Urothelium cell line (cell line): ENCODE measurements at regions not wholly inside any gene's neighbourhood (a gene's known extent, or its start where the extent isn't known, plus 50 kb on each side); places are given as distances from the start of the nearest gene placed in this dataset.
"Not testable (repeated sequence)": the region's sequence is repeated elsewhere in the genome, so short reads cannot be mapped to it uniquely, and the experiment has no call there.

Source experiments
- DNase-seq: peaks from one replicate; pipeline ENCODE4 v3.0.0; 2011; ENCODE audit warnings: low spot score, mixed read lengths
- FAIRE-seq: peaks from 2 replicates; lab custom pipeline; 2011; peaks lifted over from hg19 to GRCh38; lab: Jason Lieb, UNC

DNA sequence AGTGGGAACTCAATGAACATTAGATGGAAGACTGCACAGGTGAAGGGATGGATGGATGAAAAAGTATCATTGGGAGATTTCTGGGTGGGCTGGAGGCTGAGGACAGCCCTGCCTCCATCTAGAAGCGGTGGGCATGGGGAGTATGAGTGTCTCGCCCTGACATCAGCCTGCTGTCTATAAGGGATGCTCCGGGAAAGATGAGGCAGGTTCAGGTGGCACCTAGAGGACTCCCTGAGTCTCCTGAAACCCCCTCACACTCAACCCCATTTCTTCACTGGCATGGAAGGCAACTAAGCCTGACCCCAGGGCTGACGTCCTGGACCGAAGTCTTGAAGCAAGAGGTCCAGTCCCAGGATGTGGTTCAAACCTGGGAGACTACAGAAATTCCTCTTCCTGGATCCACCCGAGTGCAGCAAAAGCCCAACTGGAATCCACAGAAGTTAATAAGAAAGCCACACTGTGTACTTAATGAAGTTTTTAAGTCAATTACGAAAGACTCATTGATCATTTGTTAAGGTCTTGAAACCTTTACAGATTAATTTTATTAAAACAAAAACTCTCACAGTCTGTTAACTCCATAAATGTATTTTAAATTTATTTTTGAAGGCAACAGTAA is 238.8 kb downstream of the EMX2 start:
- FAIRE-seq (no peak), DNase-seq (no peak)

DNA sequence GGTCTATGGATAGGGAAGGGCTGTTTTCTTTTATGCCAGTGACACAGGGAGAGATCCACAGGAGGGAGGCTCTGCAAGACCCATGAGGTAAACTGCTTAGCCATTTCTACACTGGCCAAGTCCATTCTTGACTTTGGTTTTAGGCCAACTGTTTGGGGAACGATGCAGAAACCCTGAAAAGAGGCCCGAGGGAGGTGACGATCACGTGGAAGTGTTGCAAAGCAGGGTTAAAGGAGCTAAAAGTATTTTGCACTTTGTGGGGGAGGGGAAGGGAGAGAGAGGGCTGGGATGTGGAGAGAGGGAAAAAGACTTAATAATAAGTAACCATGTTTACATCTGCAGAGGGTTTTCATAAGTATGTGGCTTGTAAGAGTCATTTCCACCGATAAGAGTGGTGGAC is 239.7 kb downstream of the EMX2 start:
- FAIRE-seq = no peak
- no peak for DNase-seq

GRCh38 chr10:117783698-117784395 is 241.3 kb downstream of the EMX2 start:
- FAIRE-seq (no peak), DNase-seq (no peak)

DNA sequence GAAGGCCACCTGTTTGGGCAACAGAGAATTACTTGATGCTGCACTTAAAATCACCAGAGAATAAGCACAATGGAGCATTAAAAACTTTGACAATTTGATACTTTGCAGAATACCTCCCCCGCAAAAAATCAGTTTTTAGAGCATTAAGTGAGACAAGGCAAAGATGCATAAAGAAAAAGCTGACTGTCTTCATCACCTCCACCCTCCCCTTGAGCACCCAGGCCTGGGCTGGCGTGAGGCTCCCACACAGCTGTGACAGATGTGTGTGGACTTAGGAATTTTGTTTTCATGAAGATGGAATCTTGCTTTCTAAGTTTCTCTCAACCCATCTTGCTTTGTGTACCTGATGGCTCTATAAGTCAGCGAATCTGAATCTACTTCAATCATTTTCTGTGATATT is 242.2 kb downstream of the EMX2 start:
- DNase-seq (no peak), FAIRE-seq (no peak)

GRCh38 chr10:117788911-117789310 is 246.4 kb downstream of the EMX2 start:
- DNase-seq (no peak), FAIRE-seq (no peak)

DNA sequence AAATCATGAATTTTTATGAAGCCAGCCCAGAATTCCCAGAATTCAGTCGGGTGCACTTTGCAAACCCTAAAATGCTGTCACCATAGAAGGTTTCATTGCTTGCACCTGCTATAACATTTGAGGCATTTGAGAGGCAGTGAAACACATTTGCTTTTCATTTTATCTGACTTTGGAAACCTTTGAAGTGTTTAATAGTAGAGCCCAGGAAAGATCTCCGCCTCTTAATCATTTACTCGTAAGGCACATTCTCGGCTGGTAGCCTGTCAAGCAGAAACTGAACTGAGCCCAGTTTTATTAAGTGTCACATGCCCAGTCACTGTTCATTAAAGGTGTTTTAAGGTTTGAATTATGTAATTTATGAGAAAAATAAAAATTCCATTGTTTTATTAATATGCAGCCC is 247.6 kb downstream of the EMX2 start:
- no peak for FAIRE-seq
- DNase-seq = no peak

GRCh38 chr10:117790621-117791020 is 248.1 kb downstream of the EMX2 start:
- FAIRE-seq (no peak), DNase-seq (no peak)

- no peak for FAIRE-seq
- DNase-seq = no peak
Observed at GRCh38 chr10:117792214-117792613, 249.7 kb downstream of the EMX2 start.

DNA sequence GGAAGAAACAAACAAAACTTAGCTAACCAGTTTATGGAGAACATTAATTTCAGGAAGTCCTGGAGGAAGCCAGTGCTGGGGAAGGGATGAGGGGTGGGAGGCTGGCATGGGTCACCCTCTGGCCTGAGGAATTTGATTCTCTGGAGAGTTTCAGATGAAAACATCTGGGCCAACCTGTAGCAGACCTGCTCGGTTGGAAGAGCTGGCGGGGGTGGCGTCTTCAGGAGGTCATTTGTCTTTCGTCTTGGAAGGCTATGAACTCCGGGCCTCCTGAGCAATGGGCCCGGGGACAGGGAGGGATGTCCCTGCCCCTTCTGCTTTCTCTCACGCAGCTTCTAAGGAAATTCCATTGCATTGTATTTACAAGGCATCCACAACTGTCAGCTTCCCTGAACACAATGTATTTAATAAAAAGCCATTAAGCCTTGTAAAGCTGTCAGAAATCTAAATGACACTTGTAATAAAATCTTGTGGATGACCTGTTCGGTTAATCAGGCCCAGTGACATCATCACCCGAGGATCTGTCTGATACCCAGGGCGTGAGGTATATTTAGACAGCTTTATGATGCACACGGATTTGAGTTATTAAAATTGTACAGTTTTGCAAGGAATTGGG is 250.5 kb downstream of the RAB11FIP2 start:
- FAIRE-seq = no peak

DNA sequence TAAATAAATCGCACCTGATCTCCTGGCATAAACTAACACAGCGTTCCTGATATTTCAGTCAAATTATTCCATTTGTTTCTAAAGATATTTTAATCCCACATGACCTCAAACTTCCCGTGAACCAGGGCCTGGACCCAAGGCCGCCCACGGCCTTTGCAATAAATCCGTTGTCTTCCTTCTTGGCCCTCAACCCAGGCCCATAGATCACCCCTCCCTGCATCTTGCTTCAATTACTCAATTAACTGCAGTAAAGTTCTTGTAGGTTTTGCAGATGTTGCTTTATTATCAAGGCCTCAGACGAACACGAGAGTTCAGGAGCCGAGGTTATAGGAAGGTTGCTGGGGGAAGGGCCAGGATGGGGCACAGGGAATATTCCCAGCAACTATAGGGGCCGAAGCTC is 249.4 kb downstream of the RAB11FIP2 start:
- DNase-seq (no peak), FAIRE-seq (no peak)

More for the DNA sequence above, 250.5 kb downstream of the RAB11FIP2 start:
- no peak for DNase-seq

- DNase-seq (no peak), FAIRE-seq (no peak)
Observed at GRCh38 chr10:117801691-117802090, 245.1 kb downstream of the RAB11FIP2 start.

GRCh38 chr10:117804470-117805011 is 242.2 kb downstream of the RAB11FIP2 start:
- FAIRE-seq (no peak), DNase-seq (no peak)

DNA sequence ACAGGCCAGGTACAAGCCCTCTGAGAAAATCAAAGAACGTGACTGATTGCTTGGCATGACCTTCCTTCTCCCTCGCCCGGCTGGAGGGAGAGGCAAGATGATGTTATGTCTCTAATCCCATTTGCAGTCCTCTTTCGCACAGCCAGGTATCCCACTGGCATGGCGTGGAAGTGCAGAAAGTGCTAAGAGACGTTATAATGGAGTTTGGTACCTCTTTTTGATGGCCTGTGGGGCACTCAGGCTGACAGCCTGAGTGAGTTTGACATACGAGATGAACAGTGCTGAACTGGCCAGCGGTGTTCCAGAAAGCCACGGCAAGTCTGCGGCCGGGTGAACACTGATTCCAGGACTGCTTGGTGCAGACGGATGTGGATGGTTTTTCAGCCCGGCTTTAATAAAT is 241.6 kb downstream of the RAB11FIP2 start:
- DNase-seq = no peak
- no peak for FAIRE-seq

DNA sequence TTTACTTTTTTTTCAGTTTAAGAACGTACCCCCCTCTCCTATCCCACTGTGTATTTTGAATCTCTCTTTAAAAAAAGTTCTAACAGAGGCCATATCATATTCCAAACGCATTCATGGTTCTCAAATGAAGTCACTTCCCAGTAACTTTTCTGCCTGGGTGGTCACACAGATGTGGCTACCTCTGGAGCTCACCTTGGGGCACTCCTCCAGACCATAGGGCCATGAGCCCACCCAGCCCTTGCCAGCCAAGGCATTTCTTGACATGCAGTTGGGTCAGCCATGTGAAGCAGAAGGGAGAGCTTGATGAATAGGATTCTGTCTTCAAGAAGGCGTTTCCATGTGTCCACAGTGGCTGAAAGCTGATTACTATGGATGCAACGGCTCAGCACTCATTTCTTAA is 239.3 kb downstream of the RAB11FIP2 start:
- FAIRE-seq (no peak), DNase-seq (no peak)

GRCh38 chr10:117815816-117816215 is 230.9 kb downstream of the RAB11FIP2 start:
- FAIRE-seq = not testable (repeated sequence)

DNA sequence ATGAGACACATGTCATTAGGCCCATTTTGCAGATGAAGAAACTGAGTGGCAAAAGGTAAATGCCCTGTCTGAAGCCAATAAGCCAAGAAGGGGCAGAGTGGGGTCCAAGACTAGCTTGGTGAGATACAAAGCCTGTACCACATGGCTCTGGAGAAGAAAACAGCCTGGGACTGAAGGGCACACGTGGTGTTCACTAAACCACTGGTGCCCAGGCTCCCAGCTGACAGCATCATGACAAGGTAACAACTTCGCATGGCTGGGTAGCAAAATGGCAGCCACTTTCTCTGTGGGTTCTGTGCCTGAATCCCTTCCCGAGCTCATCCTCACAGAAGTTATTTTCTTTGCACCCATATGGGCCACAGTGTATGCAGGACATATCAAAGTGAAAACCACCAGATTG is 229.6 kb downstream of the RAB11FIP2 start:
- no peak for DNase-seq
- no peak for FAIRE-seq

More at GRCh38 chr10:117815816-117816215, 230.9 kb downstream of the RAB11FIP2 start:
- not testable (repeated sequence) for DNase-seq

GRCh38 chr10:117818721-117819120 is 228.0 kb downstream of the RAB11FIP2 start:
- FAIRE-seq (no peak), DNase-seq (no peak)

GRCh38 chr10:117819304-117819703 is 227.4 kb downstream of the RAB11FIP2 start:
- DNase-seq (no peak), FAIRE-seq (no peak)

GRCh38 chr10:117823980-117824379 is 222.8 kb downstream of the RAB11FIP2 start:
- no peak for FAIRE-seq

GRCh38 chr10:117830205-117830604 is 216.5 kb downstream of the RAB11FIP2 start:
- FAIRE-seq (no peak), DNase-seq (no peak)

More at GRCh38 chr10:117823980-117824379, 222.8 kb downstream of the RAB11FIP2 start:
- no peak for DNase-seq

DNA sequence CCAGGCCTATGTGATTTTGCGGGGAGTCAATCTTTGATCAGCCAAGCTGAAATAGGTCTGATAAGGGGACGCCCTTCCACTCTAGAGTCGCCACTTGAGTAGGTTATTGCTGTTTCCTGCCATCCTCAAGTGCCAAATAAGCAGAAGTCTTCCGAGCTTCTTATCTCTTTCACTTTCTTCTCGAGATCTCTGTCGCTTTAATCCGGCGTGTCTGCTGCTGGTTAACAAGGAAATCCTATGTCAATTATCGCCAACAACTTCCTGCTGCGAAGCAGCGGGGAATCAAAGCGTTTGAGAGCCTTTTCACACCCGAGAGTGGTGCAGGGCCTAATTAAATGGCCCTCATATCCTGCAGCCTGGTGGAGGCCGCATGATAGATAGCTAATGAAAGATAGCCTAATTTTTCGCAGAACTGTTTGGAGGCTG is 215.9 kb downstream of the RAB11FIP2 start:
- DNase-seq (no peak), FAIRE-seq (no peak)
